Inflammatory macrophage (primary cell): ENCODE measurements at regions not wholly inside any gene's neighbourhood (a gene's known extent, or its start where the extent isn't known, plus 50 kb on each side); places are given as distances from the start of the nearest gene placed in this dataset.
"Not testable (repeated sequence)": the region's sequence is repeated elsewhere in the genome, so short reads cannot be mapped to it uniquely, and the experiment has no call there.

Experiments used
- DNase-seq, 2 donors: peaks; one replicate each; pipeline ENCODE4 v3.0.0-alpha.2; 2020 to 2022

DNA sequence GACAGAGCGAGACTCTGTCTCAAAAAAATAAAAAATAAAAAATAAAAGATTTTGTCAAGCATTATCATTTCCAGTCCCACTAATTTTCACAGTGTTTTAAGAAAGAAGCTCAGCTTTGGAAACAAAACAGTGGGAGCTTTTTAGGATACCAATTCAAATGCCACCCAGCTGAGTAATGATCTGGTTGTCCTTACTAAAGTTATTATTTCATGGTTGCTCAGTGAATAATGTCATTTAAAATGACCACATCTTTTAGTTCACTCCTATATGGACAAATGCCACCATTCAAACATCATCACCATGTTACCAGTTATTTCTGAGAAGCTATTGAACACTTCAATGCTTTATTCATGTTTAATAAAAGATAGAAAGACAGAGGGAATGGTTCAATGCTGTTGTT lies 365.0 kb downstream of the CCER1 start:
- no peak for DNase-seq

GRCh38 chr12:90585640-90586304 lies 369.2 kb downstream of the CCER1 start:
- no peak for DNase-seq

DNA sequence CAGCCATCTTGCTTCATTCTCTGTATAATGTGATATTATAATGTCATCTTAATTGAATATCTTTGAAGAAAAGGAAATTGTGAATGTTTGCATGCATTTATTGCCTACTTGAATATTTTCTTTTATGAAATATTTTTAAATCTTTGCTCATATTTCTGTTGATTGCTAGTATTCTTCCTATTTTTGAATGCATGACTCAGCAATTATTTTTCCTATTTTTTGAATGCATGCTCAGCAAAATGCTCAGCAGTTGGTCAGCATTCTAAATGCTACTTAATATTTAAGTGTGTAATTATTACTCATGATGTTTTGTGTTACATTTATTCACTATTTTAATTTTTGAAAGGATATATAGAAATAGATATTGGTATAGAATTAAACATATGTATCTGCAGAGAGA lies 378.3 kb downstream of the CCER1 start:
- DNase-seq = no peak

DNA sequence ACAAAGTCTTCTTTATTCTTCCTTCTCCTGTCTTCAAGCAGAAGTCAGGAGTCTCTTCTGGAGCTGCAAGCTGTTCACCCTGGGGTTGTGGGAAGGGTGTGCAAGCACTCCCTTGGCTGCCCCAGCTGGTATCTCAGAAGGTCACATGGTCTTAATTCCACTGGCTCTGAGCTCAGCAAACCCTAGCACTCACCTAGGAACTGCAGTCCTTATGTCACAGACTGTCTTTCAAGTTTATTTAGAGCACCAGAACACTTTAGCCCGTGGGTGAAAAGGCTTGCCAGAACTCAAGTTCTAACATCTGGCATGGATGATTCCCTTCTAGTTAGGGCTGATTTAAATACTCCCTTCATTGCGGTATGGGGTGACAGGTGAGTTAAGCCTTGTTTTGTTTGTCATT lies 379.0 kb downstream of the CCER1 start:
- DNase-seq = no peak

- no peak for DNase-seq
These were observed 380.3 kb downstream of the CCER1 start for GRCh38 chr12:90574676-90575075.

DNA sequence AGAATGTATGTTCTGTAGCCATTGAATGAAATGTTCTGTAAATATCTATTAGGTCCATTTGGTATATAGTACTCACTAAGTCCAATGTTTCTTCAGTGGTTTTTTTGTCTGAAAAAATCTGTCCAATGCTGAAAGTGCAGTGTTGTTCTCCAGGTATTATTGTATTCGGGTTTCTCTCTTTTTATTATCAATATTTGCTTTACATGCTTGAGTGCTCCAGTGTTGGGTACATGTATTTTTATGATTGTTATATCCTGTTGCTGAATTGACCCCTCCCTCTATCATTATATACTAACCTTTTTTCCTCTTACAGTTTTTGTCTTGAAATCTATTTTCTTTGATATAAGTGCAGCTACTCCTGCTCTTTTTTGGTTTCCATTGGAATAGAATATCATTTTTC lies 382.2 kb downstream of the CCER1 start:
- DNase-seq = no peak

DNA sequence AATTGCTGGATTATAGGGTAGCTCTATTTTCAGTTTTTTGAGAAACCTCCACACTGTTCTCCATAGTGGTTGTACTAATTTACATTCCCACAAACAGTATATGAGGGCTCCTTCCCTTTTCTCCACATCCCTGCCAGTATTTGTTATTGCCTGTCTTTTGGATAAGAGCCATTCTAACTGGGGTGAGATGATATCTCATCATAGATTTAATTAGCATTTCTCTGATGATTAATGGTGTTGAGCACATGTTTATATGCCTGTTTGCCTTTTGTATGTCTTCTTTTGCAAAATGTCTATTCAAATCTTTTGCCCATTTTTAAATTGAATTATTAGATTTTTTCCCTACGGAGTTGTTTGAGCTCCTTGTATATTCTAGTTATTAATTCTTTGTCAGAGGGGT lies 385.3 kb downstream of the CCER1 start:
- no peak for DNase-seq

DNA sequence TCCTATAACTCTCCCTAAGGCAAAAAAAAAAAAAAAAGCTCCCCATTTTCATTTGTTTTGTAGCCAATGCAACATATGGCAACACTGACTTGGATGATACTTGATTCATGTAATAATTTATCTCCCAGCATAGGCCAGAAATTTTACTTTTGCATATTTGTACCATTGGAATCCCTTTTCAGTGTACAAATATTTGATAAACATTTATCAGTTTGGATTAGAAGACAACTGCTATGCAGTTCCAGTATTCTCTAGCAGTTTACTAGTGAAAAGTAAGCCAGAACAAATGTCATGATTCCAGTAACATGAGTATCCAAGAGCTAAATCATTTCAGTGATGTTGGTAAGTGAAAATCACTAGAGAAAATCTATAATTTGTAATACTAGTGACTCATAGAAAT lies 392.3 kb downstream of the CCER1 start:
- no peak for DNase-seq

GRCh38 chr12:90548595-90548994 lies 406.4 kb downstream of the CCER1 start:
- DNase-seq = no peak

DNA sequence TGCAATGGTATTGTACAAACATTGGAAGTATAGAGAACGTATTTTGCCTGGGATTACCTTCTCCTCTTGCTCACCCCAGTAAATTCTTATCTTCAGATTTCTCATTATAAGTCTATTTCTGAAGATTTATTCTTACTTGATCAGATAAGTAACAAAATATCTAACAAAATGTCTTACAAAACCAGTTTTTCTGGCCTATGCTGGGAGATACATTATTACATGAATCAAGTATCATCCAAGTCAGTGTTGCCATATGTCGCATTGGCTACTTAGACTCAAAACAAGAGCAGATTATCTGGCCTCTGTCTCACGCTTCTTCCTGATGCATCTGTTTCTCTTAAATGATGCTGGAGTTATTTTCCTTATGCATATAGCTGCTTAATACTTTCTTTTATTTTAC lies 408.5 kb downstream of the CCER1 start:
- DNase-seq = no peak

DNA sequence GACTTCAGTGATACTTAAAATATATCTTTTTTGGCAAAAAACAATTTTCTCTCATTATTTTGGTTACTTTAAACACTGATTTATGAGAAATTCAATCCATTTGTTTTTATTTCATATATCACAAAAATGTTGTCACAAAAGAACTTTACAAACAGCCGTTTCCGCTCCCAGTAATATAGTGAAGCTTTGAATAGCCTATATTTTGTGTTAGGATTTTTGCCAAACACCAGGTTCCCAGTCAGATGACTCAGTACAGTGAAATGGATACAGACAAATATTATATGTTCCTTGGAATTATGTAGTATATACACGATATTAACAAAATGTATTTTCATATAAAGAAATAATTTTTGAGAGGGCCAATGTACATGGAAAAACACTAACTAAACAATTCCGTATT lies 411.1 kb downstream of the CCER1 start:
- no peak for DNase-seq

DNA sequence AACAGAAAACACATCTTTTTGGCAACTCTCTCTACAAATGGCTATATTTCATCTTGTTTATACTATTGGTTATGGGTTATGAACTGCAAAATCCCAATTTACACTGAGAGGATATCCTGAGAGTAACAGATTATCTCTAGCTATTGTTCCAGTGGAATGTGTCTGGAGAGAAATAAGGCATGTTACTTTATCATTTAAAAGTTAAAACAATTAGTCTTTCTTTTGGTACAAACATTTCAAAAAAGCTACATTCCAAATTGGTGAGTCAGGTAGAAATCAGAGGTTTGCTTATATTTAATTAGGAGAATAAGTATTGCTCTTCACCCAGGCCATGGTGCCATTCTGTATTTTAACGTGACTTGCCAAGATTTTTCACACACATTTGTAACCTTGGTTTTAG lies 411.6 kb downstream of the CCER1 start:
- no peak for DNase-seq

GRCh38 chr12:90542852-90543251 lies 412.1 kb downstream of the CCER1 start:
- not testable (repeated sequence) for DNase-seq

- not testable (repeated sequence) for DNase-seq
These were observed 421.1 kb downstream of the CCER1 start for GRCh38 chr12:90533828-90534227.

GRCh38 chr12:90520002-90520734 lies 434.8 kb downstream of the CCER1 start:
- no peak for DNase-seq

- DNase-seq = no peak
These were observed 435.7 kb downstream of the CCER1 start for GRCh38 chr12:90519285-90519684.

GRCh38 chr12:90515199-90516175 lies 439.5 kb downstream of the CCER1 start:
- DNase-seq = no peak

GRCh38 chr12:90514325-90514724 lies 440.7 kb downstream of the CCER1 start:
- DNase-seq = no peak

GRCh38 chr12:90512518-90512917 lies 442.5 kb downstream of the CCER1 start:
- DNase-seq = no peak

- no peak for DNase-seq
These were observed 444.0 kb downstream of the CCER1 start for GRCh38 chr12:90510948-90511347.

- DNase-seq = no peak
These were observed 450.2 kb downstream of the CCER1 start for GRCh38 chr12:90504806-90505205.

GRCh38 chr12:90502070-90502469 lies 452.9 kb downstream of the CCER1 start:
- DNase-seq = no peak

GRCh38 chr12:90501412-90501811 lies 453.6 kb downstream of the CCER1 start:
- no peak for DNase-seq
